GM12878 (cell line): ENCODE measurements at regions not wholly inside any gene's neighbourhood (a gene's known extent, or its start where the extent isn't known, plus 50 kb on each side); places are given as distances from the start of the nearest gene placed in this dataset.

ENCODE experiments used
- POLR2A ChIP-seq: IDR thresholded peaks from 2 replicates; pipeline ENCODE4 v1.6.1; 2011; ENCODE audit warnings: low read depth, mild to moderate bottlenecking, low read length
- RBBP5 ChIP-seq: fragments of 200-600 bp; sonication (generic); conservative IDR thresholded peaks from 2 replicates; pipeline ENCODE4 v1.6.1; 2016

DNA sequence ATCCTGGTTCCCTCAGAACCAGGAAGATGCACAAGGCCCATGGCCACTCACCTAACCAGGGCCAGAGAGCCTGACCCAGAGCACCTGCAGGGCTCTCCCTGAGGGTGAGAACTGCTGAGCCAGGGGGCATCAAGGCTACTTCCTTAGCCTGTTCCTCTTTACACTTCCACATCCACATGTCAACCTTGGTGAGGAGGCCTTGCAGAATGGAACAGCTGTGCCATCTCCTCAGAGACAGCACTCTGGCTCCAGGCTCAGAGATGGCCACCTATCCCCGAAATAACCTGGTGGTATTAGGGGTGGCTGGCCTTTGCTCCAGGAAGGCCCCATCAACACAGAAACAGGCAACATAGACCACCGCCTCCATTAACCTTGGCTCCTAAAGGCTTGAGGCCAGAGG, 473.0 kb downstream of the RPS24 start:
- no peak for TF ChIP-seq RBBP5
- TF ChIP-seq POLR2A: no peak
